HG03460 (cell line): ENCODE measurements at regions not wholly inside any gene's neighbourhood (a gene's known extent, or its start where the extent isn't known, plus 50 kb on each side); places are given as distances from the start of the nearest gene placed in this dataset.

Experiments
- ATAC-seq: cut with Tn5 transposase; IDR thresholded peaks from one replicate; pipeline ENCODE4 v1.9.1; 2021; ENCODE audit not compliant: unreplicated experiment

- ATAC-seq = no peak
Observed at GRCh38 chr4:138085736-138086305, 156.3 kb downstream of the SLC7A11 start.

- no peak for ATAC-seq
Observed at GRCh38 chr4:138078751-138079520, 163.2 kb downstream of the SLC7A11 start.

- no peak for ATAC-seq
Observed at GRCh38 chr4:138078253-138078652, 163.9 kb downstream of the SLC7A11 start.

- ATAC-seq = no peak
Observed at GRCh38 chr4:138076561-138076960, 165.6 kb downstream of the SLC7A11 start.

GRCh38 chr4:138070816-138071215 lies 171.3 kb downstream of the SLC7A11 start:
- ATAC-seq = no peak

GRCh38 chr4:138063581-138063980 lies 178.6 kb downstream of the SLC7A11 start:
- no peak for ATAC-seq

GRCh38 chr4:138062929-138063328 lies 179.2 kb downstream of the SLC7A11 start:
- no peak for ATAC-seq

- ATAC-seq = no peak
Observed at GRCh38 chr4:138056541-138056940, 185.6 kb downstream of the SLC7A11 start.

- ATAC-seq = no peak
Observed at GRCh38 chr4:138055890-138056289, 186.3 kb downstream of the SLC7A11 start.

- no peak for ATAC-seq
Observed at GRCh38 chr4:138053641-138054301, 188.4 kb downstream of the SLC7A11 start.

- no peak for ATAC-seq
Observed at GRCh38 chr4:138052806-138053632, 189.1 kb downstream of the SLC7A11 start.

GRCh38 chr4:138051157-138051556 lies 191.0 kb downstream of the SLC7A11 start:
- ATAC-seq = no peak

- no peak for ATAC-seq
Observed at GRCh38 chr4:138050601-138051000, 191.5 kb downstream of the SLC7A11 start.

GRCh38 chr4:138049355-138049754 lies 192.8 kb downstream of the SLC7A11 start:
- no peak for ATAC-seq

- ATAC-seq = no peak
Observed at GRCh38 chr4:138047290-138047689, 194.9 kb downstream of the SLC7A11 start.

- no peak for ATAC-seq
Observed at GRCh38 chr4:138045036-138045435, 197.1 kb downstream of the SLC7A11 start.

- no peak for ATAC-seq
Observed at GRCh38 chr4:138039010-138039409, 203.1 kb downstream of the SLC7A11 start.

- ATAC-seq = no peak
Observed at GRCh38 chr4:138037696-138038095, 204.5 kb downstream of the SLC7A11 start.

- peak; percentile 100 for ATAC-seq
Observed at GRCh38 chr4:138035781-138036258, 206.3 kb downstream of the SLC7A11 start.

- ATAC-seq = no peak
Observed at GRCh38 chr4:138034871-138035270, 207.3 kb downstream of the SLC7A11 start.

- ATAC-seq = no peak
Observed at GRCh38 chr4:138032222-138032621, 209.9 kb downstream of the SLC7A11 start.
